Esophagus squamous epithelium (tissue), 4 donors: ENCODE measurements at regions not wholly inside any gene's neighbourhood (a gene's known extent, or its start where the extent isn't known, plus 50 kb on each side); places are given as distances from the start of the nearest gene placed in this dataset.

Experiments used
- POLR2A ChIP-seq, 4 donors: fragments of 450-650 bp; IDR thresholded peaks; one replicate each; pipeline ENCODE4 v1.6.1; 2017; ENCODE audit warnings: antibody characterized with exemption in 4 of 4, mild to moderate bottlenecking in 4 of 4, moderate library complexity in 3 of 4
- TF ChIP-seq, protein P1 (sequence below), 6 experiments: fragments of 450-650 bp in 4 of 6; fragments of 200-600 bp in 2 of 6; sonication (generic) in 2 of 6; IDR thresholded peaks; one replicate each; pipeline ENCODE4 v1.5.1; 2016 to 2019; ENCODE audit warnings: antibody characterized with exemption in 6 of 6, mild to moderate bottlenecking in 4 of 6, moderate library complexity in 4 of 6

DNA sequence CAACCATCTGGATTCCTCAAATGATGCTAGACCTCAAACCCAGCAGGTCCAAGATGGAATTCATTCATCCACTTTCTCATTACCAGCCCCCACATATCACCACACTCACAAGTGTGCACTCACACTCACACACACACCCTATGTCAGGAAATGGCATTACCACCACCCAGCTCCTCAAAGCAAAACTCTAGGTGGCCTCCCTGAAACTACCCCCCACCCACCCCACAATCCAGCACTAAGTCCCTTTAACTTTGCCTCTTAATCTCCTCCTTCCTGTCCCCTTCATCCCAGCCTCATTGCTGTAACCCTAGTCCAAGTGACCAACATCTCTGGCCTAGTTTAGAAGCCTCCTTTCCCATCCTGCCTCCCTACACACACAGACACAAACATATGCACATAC is 109.4 kb downstream of the TNFAIP3 start:
- TF ChIP-seq POLR2A (IDR thresholded peaks at IDR 0.05) = no peak
- TF ChIP-seq, protein P1, sequence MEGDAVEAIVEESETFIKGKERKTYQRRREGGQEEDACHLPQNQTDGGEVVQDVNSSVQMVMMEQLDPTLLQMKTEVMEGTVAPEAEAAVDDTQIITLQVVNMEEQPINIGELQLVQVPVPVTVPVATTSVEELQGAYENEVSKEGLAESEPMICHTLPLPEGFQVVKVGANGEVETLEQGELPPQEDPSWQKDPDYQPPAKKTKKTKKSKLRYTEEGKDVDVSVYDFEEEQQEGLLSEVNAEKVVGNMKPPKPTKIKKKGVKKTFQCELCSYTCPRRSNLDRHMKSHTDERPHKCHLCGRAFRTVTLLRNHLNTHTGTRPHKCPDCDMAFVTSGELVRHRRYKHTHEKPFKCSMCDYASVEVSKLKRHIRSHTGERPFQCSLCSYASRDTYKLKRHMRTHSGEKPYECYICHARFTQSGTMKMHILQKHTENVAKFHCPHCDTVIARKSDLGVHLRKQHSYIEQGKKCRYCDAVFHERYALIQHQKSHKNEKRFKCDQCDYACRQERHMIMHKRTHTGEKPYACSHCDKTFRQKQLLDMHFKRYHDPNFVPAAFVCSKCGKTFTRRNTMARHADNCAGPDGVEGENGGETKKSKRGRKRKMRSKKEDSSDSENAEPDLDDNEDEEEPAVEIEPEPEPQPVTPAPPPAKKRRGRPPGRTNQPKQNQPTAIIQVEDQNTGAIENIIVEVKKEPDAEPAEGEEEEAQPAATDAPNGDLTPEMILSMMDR (IDR thresholded peaks at IDR 0.05) = no peak
